ENCODE measurements at regions not wholly inside any gene's neighbourhood (a gene's known extent, or its start where the extent isn't known, plus 50 kb on each side); places are given as distances from the start of the nearest gene placed in this dataset.

GRCh38 chrX:14274691-14275090, 245.0 kb upstream of the GEMIN8 start:
- 45% methylated on average over 1 of the region's 1 CpG for WGBS
- H3K27ac ChIP-seq = no peak overlapping the region
- DNase-seq (ENCODE audit: low spot score) = no peak

GRCh38 chrX:14267216-14267615, 237.5 kb upstream of the GEMIN8 start:
- TF ChIP-seq POLR2AphosphoS5 (IDR thresholded peaks at IDR 0.05) = no peak
- TF ChIP-seq, protein P1, sequence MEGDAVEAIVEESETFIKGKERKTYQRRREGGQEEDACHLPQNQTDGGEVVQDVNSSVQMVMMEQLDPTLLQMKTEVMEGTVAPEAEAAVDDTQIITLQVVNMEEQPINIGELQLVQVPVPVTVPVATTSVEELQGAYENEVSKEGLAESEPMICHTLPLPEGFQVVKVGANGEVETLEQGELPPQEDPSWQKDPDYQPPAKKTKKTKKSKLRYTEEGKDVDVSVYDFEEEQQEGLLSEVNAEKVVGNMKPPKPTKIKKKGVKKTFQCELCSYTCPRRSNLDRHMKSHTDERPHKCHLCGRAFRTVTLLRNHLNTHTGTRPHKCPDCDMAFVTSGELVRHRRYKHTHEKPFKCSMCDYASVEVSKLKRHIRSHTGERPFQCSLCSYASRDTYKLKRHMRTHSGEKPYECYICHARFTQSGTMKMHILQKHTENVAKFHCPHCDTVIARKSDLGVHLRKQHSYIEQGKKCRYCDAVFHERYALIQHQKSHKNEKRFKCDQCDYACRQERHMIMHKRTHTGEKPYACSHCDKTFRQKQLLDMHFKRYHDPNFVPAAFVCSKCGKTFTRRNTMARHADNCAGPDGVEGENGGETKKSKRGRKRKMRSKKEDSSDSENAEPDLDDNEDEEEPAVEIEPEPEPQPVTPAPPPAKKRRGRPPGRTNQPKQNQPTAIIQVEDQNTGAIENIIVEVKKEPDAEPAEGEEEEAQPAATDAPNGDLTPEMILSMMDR (IDR thresholded peaks at IDR 0.05) = no peak
- TF ChIP-seq POLR2A (IDR thresholded peaks at IDR 0.05) = no peak
- intact Hi-C loops (cut with DNase I) = no loop called here

More at GRCh38 chrX:14274691-14275090, 245.0 kb upstream of the GEMIN8 start:
- TF ChIP-seq POLR2A (IDR thresholded peaks at IDR 0.05) (no peak), POLR2AphosphoS5 (IDR thresholded peaks at IDR 0.05) (no peak)
- TF ChIP-seq, protein P1 (IDR thresholded peaks at IDR 0.05) = no peak
- intact Hi-C loops (cut with DNase I) = no loop called here
- Histone ChIP-seq H3K36me3 (no peaks in the 10 kb centered on the region), H3K4me3 (no peak overlapping the region), H3K4me1 (replicated peaks) (no peaks in the 10 kb centered on the region), H3K27me3 (replicated peaks; ENCODE audit: insufficient read depth) (no peaks in the 10 kb centered on the region), H3K9me3 (no peaks in the 10 kb centered on the region)

GRCh38 chrX:14266705-14267104, 237.0 kb upstream of the GEMIN8 start:
- Histone ChIP-seq H3K27ac (no peak overlapping the region), H3K36me3 (no peaks in the 10 kb centered on the region), H3K4me1 (replicated peaks) (no peaks in the 10 kb centered on the region), H3K4me3 (no peak overlapping the region), H3K9me3 (no peaks in the 10 kb centered on the region), H3K27me3 (replicated peaks; ENCODE audit: insufficient read depth) (no peaks in the 10 kb centered on the region)
- no peak for DNase-seq (ENCODE audit: low spot score)
- 47% methylated on average over 1 of the region's 1 CpG for WGBS
- intact Hi-C loops (cut with DNase I) = no loop called here
- TF ChIP-seq POLR2A (IDR thresholded peaks at IDR 0.05) = no peak
- no peak for TF ChIP-seq POLR2AphosphoS5 (IDR thresholded peaks at IDR 0.05)
- TF ChIP-seq, protein P1 (IDR thresholded peaks at IDR 0.05) = no peak

More at GRCh38 chrX:14267216-14267615, 237.5 kb upstream of the GEMIN8 start:
- DNase-seq (ENCODE audit: low spot score) = no peak
- H3K27ac ChIP-seq = no peak overlapping the region
- no peaks in the 10 kb centered on the region for H3K9me3 ChIP-seq
- H3K4me1 ChIP-seq (replicated peaks) = no peaks in the 10 kb centered on the region
- no peaks in the 10 kb centered on the region for H3K27me3 ChIP-seq (replicated peaks; ENCODE audit: insufficient read depth)
- H3K4me3 ChIP-seq = no peak overlapping the region
- no peaks in the 10 kb centered on the region for H3K36me3 ChIP-seq

DNA sequence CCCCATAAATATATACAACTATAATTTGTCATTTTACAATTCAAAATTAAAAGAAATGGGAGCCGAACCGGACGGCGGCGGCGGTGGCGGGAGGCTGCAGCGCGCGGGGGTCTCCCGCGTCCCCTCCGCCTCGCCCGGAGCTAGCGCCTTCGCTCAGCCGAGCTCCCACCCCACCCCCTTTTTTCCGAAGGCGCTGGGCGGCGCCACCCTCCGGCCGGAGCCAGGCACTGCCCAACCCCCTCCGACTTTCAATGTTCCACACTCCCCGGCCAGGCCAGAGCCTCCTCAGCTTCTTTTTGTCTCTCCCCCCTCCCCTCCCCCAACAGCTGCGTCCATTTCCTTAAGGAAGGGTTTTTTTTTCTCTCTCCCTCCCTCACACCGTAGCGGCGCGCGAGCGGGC, 214.1 kb upstream of the GEMIN8 start:
- WGBS = 73% methylated on average over 33 of the region's 33 CpGs
- H3K27me3 ChIP-seq (replicated peaks; ENCODE audit: insufficient read depth) = no peaks in the 10 kb centered on the region
- H3K27ac ChIP-seq = no peak overlapping the region
- no peak overlapping the region for H3K4me3 ChIP-seq
- TF ChIP-seq POLR2AphosphoS5 (IDR thresholded peaks at IDR 0.05) = no peak
- TF ChIP-seq, protein P1 (IDR thresholded peaks at IDR 0.05) = no peak
- no peak for DNase-seq (ENCODE audit: low spot score)
- no peaks in the 10 kb centered on the region for H3K9me3 ChIP-seq
- intact Hi-C loops (cut with DNase I) = no loop called here
- no peaks in the 10 kb centered on the region for H3K36me3 ChIP-seq
- no peaks in the 10 kb centered on the region for H3K4me1 ChIP-seq (replicated peaks)

DNA sequence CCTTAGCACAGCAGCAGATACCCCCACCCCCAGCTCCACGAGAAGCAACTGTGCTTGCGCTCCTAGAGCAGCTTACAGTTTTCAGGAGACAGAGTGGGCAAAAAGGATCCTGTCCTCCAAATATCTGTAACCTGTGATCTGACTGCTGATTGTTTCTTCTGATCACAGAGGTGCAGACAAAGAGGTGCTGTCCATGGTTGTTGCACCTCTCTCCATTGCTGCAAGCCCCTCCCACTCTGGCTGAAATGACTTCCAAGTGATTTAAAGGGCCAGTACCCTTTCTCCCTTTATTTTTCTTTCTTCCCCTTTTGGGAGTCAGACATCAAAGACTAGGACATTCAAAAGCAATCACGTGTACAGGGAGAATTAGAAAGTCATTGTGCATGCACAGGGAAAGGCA, 205.3 kb upstream of the GEMIN8 start:
- intact Hi-C loops (cut with DNase I) = no loop called here
- DNase-seq (ENCODE audit: low spot score) = no peak

More for the DNA sequence above, 205.3 kb upstream of the GEMIN8 start:
- WGBS = 49% methylated on average over 3 of the region's 3 CpGs
- Histone ChIP-seq H3K4me3 (no peak overlapping the region), H3K4me1 (replicated peaks) (no peaks in the 10 kb centered on the region), H3K36me3 (no peaks in the 10 kb centered on the region), H3K9me3 (no peaks in the 10 kb centered on the region), H3K27me3 (replicated peaks; ENCODE audit: insufficient read depth) (no peaks in the 10 kb centered on the region), H3K27ac (no peak overlapping the region)
- no peak for TF ChIP-seq POLR2A (IDR thresholded peaks at IDR 0.05)
- no peak for TF ChIP-seq POLR2AphosphoS5 (IDR thresholded peaks at IDR 0.05)
- TF ChIP-seq, protein P1 (IDR thresholded peaks at IDR 0.05) = no peak
